Left kidney (tissue), 1 donor: ENCODE measurements at regions not wholly inside any gene's neighbourhood (a gene's known extent, or its start where the extent isn't known, plus 50 kb on each side); places are given as distances from the start of the nearest gene placed in this dataset.
"Not testable (repeated sequence)": the region's sequence is repeated elsewhere in the genome, so short reads cannot be mapped to it uniquely, and the experiment has no call there.

Experiments
- DNase-seq: peaks from one replicate; pipeline ENCODE4 v3.0.0-alpha.2; 2013

GRCh38 chr1:192418552-192419285 lies 101.9 kb downstream of the RGS21 start:
- DNase-seq = no peak

GRCh38 chr1:192430644-192431043 lies 113.9 kb downstream of the RGS21 start:
- DNase-seq = no peak

- no peak for DNase-seq
These were observed 118.9 kb downstream of the RGS21 start for GRCh38 chr1:192435704-192436103.

- DNase-seq = no peak
These were observed 119.8 kb downstream of the RGS21 start for GRCh38 chr1:192436441-192437078.

- DNase-seq = no peak
These were observed 121.9 kb downstream of the RGS21 start for GRCh38 chr1:192438737-192439136.

- DNase-seq = no peak
These were observed 122.7 kb downstream of the RGS21 start for GRCh38 chr1:192439373-192440025.

- DNase-seq = no peak
These were observed 124.7 kb downstream of the RGS21 start for GRCh38 chr1:192441492-192441891.

GRCh38 chr1:192442736-192443135 lies 125.9 kb downstream of the RGS21 start:
- no peak for DNase-seq

GRCh38 chr1:192443616-192444015 lies 126.8 kb downstream of the RGS21 start:
- DNase-seq = no peak

- no peak for DNase-seq
These were observed 128.4 kb downstream of the RGS21 start for GRCh38 chr1:192445241-192445640.

GRCh38 chr1:192445839-192446489 lies 129.2 kb downstream of the RGS21 start:
- DNase-seq = peak; percentile 46

- DNase-seq = no peak
These were observed 127.5 kb upstream of the RGS1 start for GRCh38 chr1:192448026-192448578.

GRCh38 chr1:192453360-192453992 lies 122.1 kb upstream of the RGS1 start:
- no peak for DNase-seq

- DNase-seq = no peak
These were observed 116.1 kb upstream of the RGS1 start for GRCh38 chr1:192459467-192459866.

GRCh38 chr1:192461684-192462083 lies 113.9 kb upstream of the RGS1 start:
- no peak for DNase-seq

GRCh38 chr1:192462616-192463015 lies 113.0 kb upstream of the RGS1 start:
- DNase-seq = no peak

GRCh38 chr1:192463661-192464060 lies 111.9 kb upstream of the RGS1 start:
- no peak for DNase-seq

- DNase-seq = not testable (repeated sequence)
These were observed 110.4 kb upstream of the RGS1 start for GRCh38 chr1:192465221-192465620.

- peak; percentile 38 for DNase-seq
These were observed 101.4 kb upstream of the RGS1 start for GRCh38 chr1:192474080-192474683.

- DNase-seq = no peak
These were observed 100.2 kb upstream of the RGS1 start for GRCh38 chr1:192475329-192475728.

- DNase-seq = no peak
These were observed 99.6 kb upstream of the RGS1 start for GRCh38 chr1:192475970-192476369.
